HG02938 (cell line): ENCODE measurements at regions not wholly inside any gene's neighbourhood (a gene's known extent, or its start where the extent isn't known, plus 50 kb on each side); places are given as distances from the start of the nearest gene placed in this dataset.
"Not testable (repeated sequence)": the region's sequence is repeated elsewhere in the genome, so short reads cannot be mapped to it uniquely, and the experiment has no call there.

ENCODE experiments used
- ATAC-seq: cut with Tn5 transposase; IDR thresholded peaks from one replicate; pipeline ENCODE4 v1.9.1; 2021; ENCODE audit warnings: mild to moderate bottlenecking, moderate library complexity; ENCODE audit not compliant: unreplicated experiment

GRCh38 chr17:27090450-27091042, 203.4 kb upstream of the WSB1 start:
- ATAC-seq: not testable (repeated sequence)

- no peak for ATAC-seq
Measured at GRCh38 chr17:27091043-27091497, 202.8 kb upstream of the WSB1 start.

GRCh38 chr17:27094179-27094578, 199.7 kb upstream of the WSB1 start:
- not testable (repeated sequence) for ATAC-seq

GRCh38 chr17:27095821-27096220, 198.1 kb upstream of the WSB1 start:
- not testable (repeated sequence) for ATAC-seq

- not testable (repeated sequence) for ATAC-seq
Measured at GRCh38 chr17:27099266-27099665, 194.6 kb upstream of the WSB1 start.

- not testable (repeated sequence) for ATAC-seq
Measured at GRCh38 chr17:27104605-27105221, 189.2 kb upstream of the WSB1 start.

GRCh38 chr17:27105636-27106035, 188.3 kb upstream of the WSB1 start:
- ATAC-seq: no peak

- ATAC-seq: no peak
Measured at GRCh38 chr17:27106347-27106981, 187.4 kb upstream of the WSB1 start.

GRCh38 chr17:27106982-27107360, 186.9 kb upstream of the WSB1 start:
- no peak for ATAC-seq

- not testable (repeated sequence) for ATAC-seq
Measured at GRCh38 chr17:27107386-27108328, 186.3 kb upstream of the WSB1 start.

GRCh38 chr17:27109346-27109745, 184.6 kb upstream of the WSB1 start:
- ATAC-seq: no peak

GRCh38 chr17:27153005-27153404, 140.9 kb upstream of the WSB1 start:
- no peak for ATAC-seq

- no peak for ATAC-seq
Measured at GRCh38 chr17:27155866-27156265, 138.0 kb upstream of the WSB1 start.

- ATAC-seq: no peak
Measured at GRCh38 chr17:27157297-27157696, 136.6 kb upstream of the WSB1 start.

- no peak for ATAC-seq
Measured at GRCh38 chr17:27157898-27158297, 136.0 kb upstream of the WSB1 start.

GRCh38 chr17:27158382-27158781, 135.5 kb upstream of the WSB1 start:
- no peak for ATAC-seq

- no peak for ATAC-seq
Measured at GRCh38 chr17:27180322-27180721, 113.6 kb upstream of the WSB1 start.

GRCh38 chr17:27181379-27181925, 112.5 kb upstream of the WSB1 start:
- ATAC-seq: not testable (repeated sequence)

GRCh38 chr17:27181935-27182334, 112.0 kb upstream of the WSB1 start:
- ATAC-seq: no peak

GRCh38 chr17:27197505-27197904, 96.4 kb upstream of the WSB1 start:
- ATAC-seq: not testable (repeated sequence)

- ATAC-seq: no peak
Measured at GRCh38 chr17:27199948-27200347, 94.0 kb upstream of the WSB1 start.
